PC-3 (cell line): ENCODE measurements at regions not wholly inside any gene's neighbourhood (a gene's known extent, or its start where the extent isn't known, plus 50 kb on each side); places are given as distances from the start of the nearest gene placed in this dataset.
A peak's percentile ranks its signal among the peaks of the same experiment; 100 is the strongest.
"Not testable (repeated sequence)": the region's sequence is repeated elsewhere in the genome, so short reads cannot be mapped to it uniquely, and the experiment has no call there.

Experiments
- ATAC-seq: fragments of 200-7000 bp; cut with Tn5 transposase; 2 replicates; pipeline ENCODE4 v1.9.1; 2020; ENCODE audit warnings: mild to moderate bottlenecking, moderate library complexity
- BruUV-seq: library from RNA; stranded (reverse); fragments of 400-500 nt; replicated peaks from 2 replicates; lab custom pipeline; 2021; lab: Mats Ljungman, UMichigan
- CTCF ChIA-PET: fragments of 300-600 bp; sonication (Branson Sonifier 250); formaldehyde crosslinking; loops from one replicate; lab custom pipeline; 2022; ENCODE audit warnings: antibody characterized with exemption; lab: Charles Lee
- POLR2A ChIA-PET: fragments of 300-600 bp; sonication (Branson Sonifier 250); formaldehyde crosslinking; loops from one replicate; lab custom pipeline; 2022; ENCODE audit warnings: antibody characterized with exemption; ENCODE audit not compliant: unreplicated experiment; lab: Charles Lee
- DNase-seq: peaks from one replicate; pipeline ENCODE4 v3.0.0-alpha.2; 2015
- H2AFZ ChIP-seq: fragments of 300-600 bp; sonication (generic); 2 replicates; pipeline ENCODE4 v1.6.0; 2016; ENCODE audit warnings: antibody characterized with exemption, low read length
- H3F3A ChIP-seq: fragments of 300-600 bp; sonication (generic); one replicate; pipeline ENCODE4 v1.6.0; 2017; ENCODE audit warnings: antibody characterized with exemption, low read length, control low read depth, mild to moderate bottlenecking; ENCODE audit not compliant: unreplicated experiment
- H3K27ac ChIP-seq: fragments of 300-600 bp; sonication (generic); 2 replicates; pipeline ENCODE4 v1.5.1; 2016; ENCODE audit warnings: mild to moderate bottlenecking, low read length
- H3K27me3 ChIP-seq: fragments of 300-600 bp; sonication (generic); 2 replicates; pipeline ENCODE4 v1.6.1; 2016; ENCODE audit warnings: low read length, mixed read lengths
- H3K36me3 ChIP-seq: fragments of 300-600 bp; sonication (generic); 2 replicates; pipeline ENCODE4 v1.6.1; 2016; ENCODE audit warnings: low read depth, mixed run types, low read length, mixed read lengths
- H3K4me1 ChIP-seq: fragments of 300-600 bp; sonication (generic); 2 replicates; pipeline ENCODE4 v1.5.1; 2016; ENCODE audit warnings: low read length; ENCODE audit not compliant: insufficient read depth
- H3K4me2 ChIP-seq: fragments of 300-600 bp; sonication (generic); 2 replicates; pipeline ENCODE4 v1.6.0; 2016; ENCODE audit warnings: low read length
- H3K4me3 ChIP-seq: fragments of 300-600 bp; sonication (generic); 2 replicates; pipeline ENCODE4 v1.5.1; 2016; ENCODE audit warnings: mild to moderate bottlenecking, low read length, mixed read lengths
- H3K79me2 ChIP-seq: fragments of 300-600 bp; sonication (generic); 2 replicates; pipeline ENCODE4 v1.6.1; 2017; ENCODE audit warnings: low read length, mixed read lengths
- H3K9ac ChIP-seq: fragments of 300-600 bp; sonication (generic); 2 replicates; pipeline ENCODE4 v1.6.0; 2016; ENCODE audit warnings: mild to moderate bottlenecking, low read length
- H3K9me2 ChIP-seq: fragments of 300-600 bp; sonication (generic); replicated peaks from 2 replicates; pipeline ENCODE4 v1.6.1; 2016; ENCODE audit warnings: mixed run types, low read length, mixed read lengths
- H3K9me3 ChIP-seq: fragments of 300-600 bp; sonication (generic); 2 replicates; pipeline ENCODE4 v1.6.1; 2016; ENCODE audit warnings: low read length, mixed read lengths
- H4K20me1 ChIP-seq: fragments of 300-600 bp; sonication (generic); 2 replicates; pipeline ENCODE4 v1.6.1; 2016; ENCODE audit warnings: low read length, mixed read lengths
- CTCF ChIP-seq: fragments of 300-600 bp; sonication (generic); conservative IDR thresholded peaks from 2 replicates; pipeline ENCODE4 v1.5.1; 2017; ENCODE audit warnings: antibody characterized with exemption, low read depth, mild to moderate bottlenecking, low read length
- EZH2 ChIP-seq: fragments of 300-600 bp; sonication (generic); IDR thresholded peaks from one replicate; pipeline ENCODE4 v1.6.1; 2017; ENCODE audit warnings: antibody characterized with exemption, mild to moderate bottlenecking, low read length; ENCODE audit not compliant: unreplicated experiment
- EZH2phosphoT487 ChIP-seq: fragments of 300-600 bp; sonication (generic); IDR thresholded peaks from 2 replicates; pipeline ENCODE4 v1.6.1; 2018; ENCODE audit warnings: mild to moderate bottlenecking, antibody characterized with exemption, low read length, borderline replicate concordance
- intact Hi-C: fragments of 100-400 bp; cut with micrococcal nuclease; formaldehyde crosslinking; loops from 2 replicates; pipeline ENCODE4 v1.9.0; 2023

GRCh38 chr3:27607370-27607769 lies 114.8 kb downstream of the EOMES start:
- ATAC-seq: peak; percentile 97
- ChIA-PET POLR2A (interaction anchor here (0.6 kb wide), 1 partner anchor 18 kb away, joined by 4 read pairs; no protein-coding TSS in a partner anchor), CTCF (no interaction called here)
- DNase-seq: peak; percentile 60
- H2AFZ ChIP-seq: no peak overlapping the region
- no TSS peak for BruUV-seq
- no peaks in the 10 kb centered on the region for H4K20me1 ChIP-seq
- TF ChIP-seq EZH2: no peak
- no peak for TF ChIP-seq EZH2phosphoT487
- no peaks in the 10 kb centered on the region for H3K79me2 ChIP-seq
- peaks cover 15% of the 10 kb centered on the region for H3K4me1 ChIP-seq
- H3K9me2 ChIP-seq: no peaks in the 10 kb centered on the region
- no peaks in the 10 kb centered on the region for H3F3A ChIP-seq
- 0 out of 2 replicates have a peak overlapping the region, but pooled peaks have one; percentile 2 for H3K4me2 ChIP-seq
- intact Hi-C loops: loop anchor here (1.0 kb wide), 2 partner anchors 11 to 73 kb away; no protein-coding TSS in a partner anchor
- no peaks in the 10 kb centered on the region for H3K9me3 ChIP-seq
- H3K27ac ChIP-seq: peak overlapping the region; percentile 29
- no peak overlapping the region for H3K9ac ChIP-seq
- H3K36me3 ChIP-seq: no peaks in the 10 kb centered on the region
- no peaks in the 10 kb centered on the region for H3K27me3 ChIP-seq
- no peak overlapping the region for H3K4me3 ChIP-seq

GRCh38 chr3:27606537-27606936 lies 115.6 kb downstream of the EOMES start:
- H3K27me3 ChIP-seq: no peaks in the 10 kb centered on the region
- CTCF ChIA-PET: no interaction called here
- no peaks in the 10 kb centered on the region for H4K20me1 ChIP-seq
- no peak overlapping the region for H2AFZ ChIP-seq
- POLR2A ChIA-PET: interaction anchor here (0.6 kb wide), 1 partner anchor 17 kb away, joined by 4 read pairs; no protein-coding TSS in a partner anchor
- H3K79me2 ChIP-seq: no peaks in the 10 kb centered on the region
- DNase-seq (peak; percentile 51), ATAC-seq (no peak)
- intact Hi-C loops: no loop called here
- TF ChIP-seq CTCF: no peak
- no peak for TF ChIP-seq EZH2
- no peak overlapping the region for H3K4me3 ChIP-seq
- no peaks in the 10 kb centered on the region for H3K36me3 ChIP-seq
- no peak overlapping the region for H3K9ac ChIP-seq
- H3K9me3 ChIP-seq: no peaks in the 10 kb centered on the region
- peaks cover 15% of the 10 kb centered on the region for H3K4me1 ChIP-seq
- H3K27ac ChIP-seq: peak overlapping the region; percentile 29
- H3K4me2 ChIP-seq: no peak overlapping the region
- BruUV-seq: no TSS peak
- H3F3A ChIP-seq: no peaks in the 10 kb centered on the region
- H3K9me2 ChIP-seq: no peaks in the 10 kb centered on the region

- H2AFZ ChIP-seq, DNase-seq, POLR2A ChIA-PET, H3K9ac ChIP-seq, H3F3A ChIP-seq, CTCF ChIA-PET, H3K27ac ChIP-seq, BruUV-seq, H3K36me3 ChIP-seq, H3K79me2 ChIP-seq, intact Hi-C loops, H3K9me3 ChIP-seq, H3K4me3 ChIP-seq, H4K20me1 ChIP-seq, H3K9me2 ChIP-seq, H3K27me3 ChIP-seq, ATAC-seq, H3K4me2 ChIP-seq: not testable (repeated sequence)
- H3K4me1 ChIP-seq: peaks cover 15% of the 10 kb centered on the region
Observed at GRCh38 chr3:27601311-27601710, 117.1 kb upstream of the SLC4A7 start.

DNA sequence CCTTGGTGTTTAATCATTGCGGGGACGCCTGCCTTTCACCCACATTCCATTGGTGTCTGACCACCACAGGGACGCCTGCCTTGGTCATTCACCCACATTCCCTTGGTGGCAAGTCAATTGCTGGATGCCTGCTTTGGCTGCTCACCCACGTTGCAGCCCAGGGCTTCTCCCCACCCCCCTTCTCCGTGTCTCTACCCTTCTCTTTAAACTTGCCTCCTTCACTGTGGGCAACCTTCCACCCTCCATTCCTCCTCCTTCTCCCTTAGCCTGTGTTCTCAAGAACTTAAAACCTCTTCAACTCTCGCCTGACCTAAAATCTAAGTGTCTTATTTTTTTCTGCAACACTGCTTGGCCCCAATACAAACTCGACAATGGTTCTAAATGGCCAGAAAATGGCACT lies 115.6 kb upstream of the SLC4A7 start:
- H3K4me2 ChIP-seq, DNase-seq, intact Hi-C loops, H2AFZ ChIP-seq, H3K27ac ChIP-seq, ATAC-seq, H3K36me3 ChIP-seq, H4K20me1 ChIP-seq, CTCF ChIA-PET, BruUV-seq, POLR2A ChIA-PET, H3K27me3 ChIP-seq, H3K4me3 ChIP-seq, H3K9me2 ChIP-seq, H3K79me2 ChIP-seq, H3F3A ChIP-seq, H3K9ac ChIP-seq, H3K9me3 ChIP-seq: not testable (repeated sequence)
- peaks cover 20% of the 10 kb centered on the region for H3K4me1 ChIP-seq
